Neuron (in vitro differentiated cells): ENCODE measurements at regions not wholly inside any gene's neighbourhood (a gene's known extent, or its start where the extent isn't known, plus 50 kb on each side); places are given as distances from the start of the nearest gene placed in this dataset.
"Not testable (repeated sequence)": the region's sequence is repeated elsewhere in the genome, so short reads cannot be mapped to it uniquely, and the experiment has no call there.

Experiments used
- H2AFZ ChIP-seq: one replicate; pipeline ENCODE4 v1.6.1; 2013; ENCODE audit warnings: low read depth, mild to moderate bottlenecking, inconsistent platforms, low read length, moderate library complexity
- H3K27me3 ChIP-seq: one replicate; pipeline ENCODE4 v1.6.1; 2013; ENCODE audit warnings: low read length; ENCODE audit not compliant: insufficient read depth
- H3K36me3 ChIP-seq: one replicate; pipeline ENCODE4 v1.6.1; 2013; ENCODE audit warnings: low read length; ENCODE audit not compliant: insufficient read depth
- H3K4me1 ChIP-seq: one replicate; pipeline ENCODE4 v1.6.1; 2013; ENCODE audit warnings: low read length; ENCODE audit not compliant: insufficient read depth
- H3K4me3 ChIP-seq: 2 replicates; pipeline ENCODE4 v1.5.1; 2013; ENCODE audit warnings: mild to moderate bottlenecking, low read length, moderate library complexity
- H3K9me3 ChIP-seq: one replicate; pipeline ENCODE4 v1.6.1; 2013; ENCODE audit warnings: low read length

DNA sequence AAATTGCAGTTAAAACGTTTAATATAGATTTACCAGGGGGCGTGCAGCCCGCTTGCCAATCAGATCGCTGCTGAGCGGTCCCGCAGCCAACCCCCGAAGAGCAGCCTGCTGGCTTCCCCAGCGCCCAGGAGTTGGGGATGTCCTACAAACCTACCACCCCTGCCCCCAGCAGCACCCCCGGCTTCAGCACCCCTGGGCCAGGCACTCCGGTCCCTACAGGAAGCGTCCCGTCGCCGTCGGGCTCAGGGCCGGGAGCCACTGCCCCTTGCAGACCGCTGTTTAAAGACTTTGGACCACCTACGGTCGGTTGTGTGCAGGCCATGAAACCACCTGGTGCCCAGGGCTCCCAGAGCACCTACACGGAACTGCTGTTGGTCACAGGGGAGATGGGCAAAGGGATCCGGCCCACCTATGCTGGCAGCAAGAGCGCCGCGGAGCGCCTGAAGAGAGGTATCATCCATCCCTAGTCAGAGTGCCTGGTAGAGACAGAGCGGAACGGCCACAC is 1654.9 kb downstream of the SPATA31A7 start:
- not testable (repeated sequence) for H2AFZ ChIP-seq
- H3K27me3 ChIP-seq = peaks cover 18% of the 10 kb centered on the region

DNA sequence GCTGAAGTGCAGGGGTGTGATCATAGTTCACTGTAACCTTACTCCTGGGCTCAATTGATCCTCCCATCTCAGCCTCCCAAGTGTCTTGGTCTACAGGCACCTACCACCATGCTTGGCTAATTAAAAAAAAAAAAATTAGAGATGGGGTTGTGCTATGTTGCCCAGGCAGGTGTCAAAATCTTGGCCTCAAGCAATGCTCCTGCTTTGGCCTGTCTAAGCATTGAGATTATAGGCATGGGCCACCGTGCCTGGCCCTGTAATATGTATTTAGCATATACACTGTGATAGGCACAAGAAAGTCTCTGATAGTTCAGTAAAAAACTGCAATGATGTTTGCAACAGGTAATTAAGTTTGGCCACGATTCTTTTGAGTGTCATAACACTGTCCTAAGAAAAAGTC is 1658.4 kb downstream of the SPATA31A7 start:
- not testable (repeated sequence) for H2AFZ ChIP-seq, H3K4me3 ChIP-seq
- peaks cover 14% of the 10 kb centered on the region for H3K27me3 ChIP-seq

More for the DNA sequence above, 1654.9 kb downstream of the SPATA31A7 start:
- not testable (repeated sequence) for H3K36me3 ChIP-seq, H3K4me1 ChIP-seq, H3K9me3 ChIP-seq, H3K4me3 ChIP-seq

DNA sequence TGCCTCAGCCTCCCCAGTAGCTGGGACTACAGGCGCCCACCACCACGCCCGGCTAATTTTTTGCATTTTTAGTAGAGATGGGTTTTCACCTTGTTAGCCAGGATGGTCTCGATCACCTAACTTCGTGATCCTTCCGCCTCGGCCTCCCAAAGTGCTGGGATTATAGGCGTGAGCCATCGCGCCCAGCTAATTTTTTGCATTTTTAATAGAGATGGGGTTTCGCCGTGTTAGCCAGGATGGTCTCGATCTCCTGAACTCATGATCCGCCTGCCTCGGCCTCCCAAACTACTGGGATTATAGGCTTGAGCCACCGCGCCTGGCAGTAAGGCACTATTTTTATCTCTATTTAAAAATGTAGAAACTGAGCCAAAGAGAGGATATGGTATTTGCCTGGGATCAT is 1660.2 kb downstream of the SPATA31A7 start:
- not testable (repeated sequence) for H2AFZ ChIP-seq, H3K36me3 ChIP-seq, H3K9me3 ChIP-seq, H3K4me3 ChIP-seq, H3K4me1 ChIP-seq, H3K27me3 ChIP-seq

More for the DNA sequence above, 1658.4 kb downstream of the SPATA31A7 start:
- H3K4me1 ChIP-seq, H3K36me3 ChIP-seq, H3K9me3 ChIP-seq: not testable (repeated sequence)

DNA sequence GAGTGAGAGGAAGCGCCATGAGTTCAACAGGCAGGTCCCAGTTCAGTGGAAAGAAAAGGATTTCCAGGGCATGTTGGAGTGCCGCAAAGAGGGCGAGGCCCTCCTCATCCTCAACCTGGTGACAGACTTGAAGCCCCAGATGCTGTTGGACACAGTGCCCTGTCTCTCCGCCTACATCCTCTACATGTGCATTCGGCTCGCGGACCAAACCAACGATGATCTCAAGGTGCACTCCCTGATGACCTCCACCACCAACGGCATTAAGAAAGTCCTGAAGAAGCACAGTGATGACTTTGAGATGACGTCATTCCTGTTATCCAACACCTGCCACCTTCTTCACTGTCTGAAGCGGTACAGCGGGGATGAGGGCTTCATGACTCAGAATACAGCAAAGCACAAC is 1667.4 kb downstream of the SPATA31A7 start:
- not testable (repeated sequence) for H3K36me3 ChIP-seq, H2AFZ ChIP-seq, H3K4me3 ChIP-seq, H3K9me3 ChIP-seq, H3K4me1 ChIP-seq
- H3K27me3 ChIP-seq = peaks cover 11% of the 10 kb centered on the region

DNA sequence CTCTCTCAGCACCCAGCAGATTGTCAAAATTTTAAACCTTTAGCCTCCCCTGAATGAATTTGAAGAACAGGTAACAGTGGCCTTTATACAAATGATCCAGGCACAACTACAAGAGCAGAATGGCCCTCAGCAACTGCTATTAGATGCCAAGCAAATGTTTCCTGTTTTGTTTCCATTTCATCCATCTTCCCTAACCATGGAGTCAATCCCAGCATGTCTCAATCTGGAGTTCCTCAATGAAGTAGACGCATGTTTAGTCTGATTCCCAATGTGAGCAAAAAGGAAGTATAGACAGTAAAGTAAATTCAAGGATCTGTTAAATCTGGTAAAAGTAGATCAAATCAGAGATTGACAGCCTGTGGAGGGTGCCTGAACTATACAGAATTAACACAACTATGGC is 1668.4 kb downstream of the SPATA31A7 start:
- not testable (repeated sequence) for H3K9me3 ChIP-seq, H3K4me1 ChIP-seq, H2AFZ ChIP-seq, H3K36me3 ChIP-seq, H3K4me3 ChIP-seq
- H3K27me3 ChIP-seq = peaks cover 19% of the 10 kb centered on the region

DNA sequence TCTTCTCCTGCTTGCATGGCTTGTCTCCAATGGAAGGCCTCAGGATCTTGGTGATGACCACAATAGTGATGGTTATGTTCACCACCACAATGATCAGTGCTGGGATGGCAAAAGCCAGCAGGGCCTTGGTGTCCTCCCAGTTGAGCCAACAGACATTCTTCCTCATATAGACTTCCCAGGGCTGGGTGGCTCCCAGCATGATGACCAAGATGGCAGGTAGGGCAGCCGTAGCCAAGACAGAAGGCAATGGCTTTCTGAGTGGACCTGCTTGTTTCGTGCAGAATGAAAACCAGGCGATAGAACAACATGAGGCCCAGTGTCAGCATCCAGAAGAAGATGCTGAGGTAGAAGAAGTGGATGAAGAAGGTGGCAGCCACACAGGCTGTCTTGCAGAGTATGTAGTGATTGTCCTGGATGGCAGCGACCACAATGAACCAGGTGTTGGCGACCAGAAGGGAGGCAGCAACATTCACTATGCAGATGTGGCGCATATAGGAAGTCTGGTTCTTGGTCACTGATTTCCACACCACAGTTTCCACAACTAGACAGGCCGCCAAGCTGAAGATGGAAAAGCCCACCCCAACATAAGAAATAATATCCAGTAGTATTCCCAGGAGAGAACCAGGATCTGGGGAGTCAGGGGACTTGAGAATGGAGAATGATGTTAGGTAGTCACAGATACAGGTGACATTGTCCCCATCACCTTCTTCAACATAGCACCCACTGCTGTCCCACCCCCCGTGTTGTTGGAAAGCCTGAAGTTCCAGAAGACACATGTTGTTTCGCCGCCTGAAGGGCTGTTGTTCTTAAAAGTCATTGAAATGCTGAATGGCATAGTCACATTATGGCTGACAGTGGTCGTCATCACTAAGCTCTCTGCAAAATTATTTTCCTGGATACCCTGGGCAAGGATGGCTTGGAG is 1671.4 kb downstream of the SPATA31A7 start:
- not testable (repeated sequence) for H3K36me3 ChIP-seq, H2AFZ ChIP-seq, H3K9me3 ChIP-seq, H3K4me3 ChIP-seq, H3K4me1 ChIP-seq
- H3K27me3 ChIP-seq = peaks cover 46% of the 10 kb centered on the region

DNA sequence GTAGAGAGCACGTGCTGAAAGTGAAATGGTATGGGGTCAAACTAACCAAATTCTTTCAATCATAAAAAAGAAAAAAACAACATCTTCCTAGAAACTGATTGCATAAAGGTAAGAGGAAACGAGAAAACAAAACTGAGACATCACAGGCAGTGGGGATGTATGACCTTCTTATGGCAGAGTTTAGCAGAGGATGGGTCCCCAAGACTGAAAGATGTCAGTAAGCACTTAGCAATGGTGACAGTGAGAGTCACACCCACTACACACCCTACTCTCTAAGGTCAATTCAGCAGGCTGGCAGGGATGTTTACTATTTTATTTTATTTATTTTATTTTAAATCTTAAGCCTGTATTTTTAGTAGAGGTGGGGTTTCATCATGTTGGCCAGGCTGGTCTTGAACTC is 1672.3 kb downstream of the SPATA31A7 start:
- not testable (repeated sequence) for H3K4me3 ChIP-seq, H3K4me1 ChIP-seq, H3K9me3 ChIP-seq, H2AFZ ChIP-seq, H3K36me3 ChIP-seq
- peaks cover 50% of the 10 kb centered on the region for H3K27me3 ChIP-seq

DNA sequence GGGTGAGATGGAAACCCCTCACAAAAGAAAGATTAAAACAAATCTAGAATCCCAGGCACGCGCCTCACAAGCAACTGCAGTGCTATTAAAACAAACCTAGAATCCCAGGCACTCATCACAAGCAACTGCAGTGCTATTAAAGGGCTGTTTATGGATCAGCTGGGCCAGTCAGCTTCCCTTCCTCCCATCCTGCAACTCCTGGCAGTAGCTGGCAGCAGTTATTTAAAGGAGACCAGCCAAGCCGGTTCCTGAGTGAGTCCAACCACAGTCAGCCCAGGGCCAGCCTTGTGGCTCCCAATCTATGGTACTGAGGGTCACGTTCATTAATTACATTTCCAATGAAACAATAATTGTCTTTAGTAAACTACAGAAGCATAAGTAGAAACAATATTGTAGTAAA is 1673.5 kb downstream of the SPATA31A7 start:
- H3K4me3 ChIP-seq, H3K4me1 ChIP-seq, H2AFZ ChIP-seq, H3K36me3 ChIP-seq, H3K9me3 ChIP-seq: not testable (repeated sequence)
- H3K27me3 ChIP-seq = peaks cover 48% of the 10 kb centered on the region

DNA sequence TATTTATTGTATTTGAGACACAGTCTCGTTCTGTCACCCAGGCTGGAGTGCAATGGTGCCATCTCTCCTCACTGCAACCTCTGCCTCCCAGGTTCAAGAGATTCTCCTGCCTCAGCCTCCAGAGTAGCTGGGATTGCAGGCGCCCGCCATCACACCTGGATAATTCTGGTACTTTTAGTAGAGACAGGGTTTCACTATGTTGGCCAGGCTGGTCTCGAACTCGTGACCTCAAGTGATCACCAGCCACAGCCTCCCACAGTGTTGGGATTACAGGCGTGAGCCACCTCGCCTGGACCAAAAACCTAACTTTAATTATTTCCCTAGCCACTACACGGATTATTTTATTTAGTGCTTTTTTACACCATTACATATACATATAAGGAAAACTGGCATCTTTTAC is 1674.0 kb downstream of the SPATA31A7 start:
- not testable (repeated sequence) for H2AFZ ChIP-seq, H3K36me3 ChIP-seq, H3K9me3 ChIP-seq, H3K4me3 ChIP-seq, H3K4me1 ChIP-seq
- peaks cover 46% of the 10 kb centered on the region for H3K27me3 ChIP-seq

DNA sequence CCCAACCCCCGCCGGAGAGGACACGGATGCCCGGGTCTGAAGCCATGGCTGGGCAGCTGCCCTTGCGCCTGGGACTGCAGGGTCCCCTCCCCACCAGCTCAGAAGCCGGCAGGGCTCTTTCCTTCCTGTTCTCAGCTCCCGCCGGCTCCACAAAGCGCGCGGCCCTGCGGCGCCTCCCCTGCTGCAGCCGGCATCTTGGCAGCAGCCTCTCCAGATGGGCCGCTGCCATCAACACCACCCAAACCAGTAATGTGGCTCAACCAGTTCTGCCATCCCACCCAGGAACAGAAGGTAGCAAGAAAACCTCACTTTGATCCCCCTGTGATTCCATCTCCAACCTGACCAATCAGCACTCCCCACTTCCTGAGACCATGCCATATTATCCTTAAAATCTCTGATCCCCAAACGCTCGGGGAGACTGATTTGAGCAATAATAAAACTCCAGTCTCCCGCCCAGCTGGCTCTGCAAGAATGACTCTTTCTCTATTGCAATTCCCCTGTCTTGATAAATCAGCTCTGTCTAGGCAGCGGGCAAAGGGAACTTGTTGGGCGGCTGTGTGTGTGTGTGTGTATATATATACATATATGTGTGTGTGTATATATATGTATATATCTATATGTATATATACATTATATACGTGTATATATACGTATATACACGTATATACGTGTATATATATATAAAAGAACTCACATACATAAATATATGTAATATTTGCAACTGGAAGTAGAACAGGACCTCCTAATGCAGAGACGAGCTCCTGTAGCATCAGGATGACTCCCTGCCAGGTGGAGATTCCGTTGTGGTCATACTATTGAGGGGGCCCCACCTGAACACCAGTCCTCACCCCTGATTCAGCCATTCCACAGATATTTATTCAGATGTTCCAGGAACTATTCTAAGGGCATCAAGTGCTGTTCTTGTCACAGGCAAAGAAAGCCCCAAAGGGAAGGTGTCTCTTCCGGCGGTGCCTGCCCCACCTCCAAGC is 1674.9 kb downstream of the SPATA31A7 start:
- H3K4me3 ChIP-seq, H3K4me1 ChIP-seq, H3K36me3 ChIP-seq, H2AFZ ChIP-seq, H3K9me3 ChIP-seq: not testable (repeated sequence)
- peaks cover 49% of the 10 kb centered on the region for H3K27me3 ChIP-seq

DNA sequence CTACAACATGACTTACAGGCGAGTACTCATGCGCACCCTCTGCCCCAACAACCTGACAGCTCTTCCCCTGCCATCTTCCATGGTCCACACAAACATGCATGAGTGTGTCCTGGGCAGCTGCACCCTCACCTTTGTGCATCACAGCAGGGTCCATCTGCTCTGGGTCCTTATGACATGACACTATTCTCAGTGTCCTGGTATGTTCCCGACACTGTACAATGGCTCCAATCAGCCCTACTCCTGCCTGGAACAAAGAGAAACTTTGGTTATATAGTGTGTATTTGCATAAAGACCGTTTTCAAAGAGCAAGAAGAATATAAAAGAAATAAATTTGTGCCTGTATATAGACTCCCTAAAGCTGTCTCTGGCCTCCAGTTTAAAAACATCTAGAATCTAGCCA is 1679.2 kb downstream of the SPATA31A7 start:
- not testable (repeated sequence) for H3K36me3 ChIP-seq, H2AFZ ChIP-seq, H3K9me3 ChIP-seq, H3K4me1 ChIP-seq, H3K4me3 ChIP-seq
- peaks cover 45% of the 10 kb centered on the region for H3K27me3 ChIP-seq

DNA sequence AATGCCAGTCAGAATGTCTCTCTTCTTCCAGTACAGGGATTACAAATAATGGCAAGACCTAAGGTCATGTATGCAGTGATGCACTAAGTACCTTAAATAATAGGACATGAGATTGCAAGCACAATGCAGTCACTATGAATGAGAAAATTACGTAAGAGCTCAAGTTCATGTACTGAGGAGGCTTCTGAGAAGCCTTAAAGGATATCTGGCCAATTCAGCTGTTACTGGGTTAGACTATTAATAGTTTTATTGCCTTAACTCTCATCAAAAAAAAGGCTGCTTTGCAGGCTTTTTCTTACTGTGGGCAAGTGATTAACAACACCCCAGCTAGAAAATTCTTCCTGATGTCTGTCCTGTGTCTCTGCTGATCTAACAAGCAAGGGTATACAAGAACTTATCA is 1681.9 kb downstream of the SPATA31A7 start:
- not testable (repeated sequence) for H3K9me3 ChIP-seq, H2AFZ ChIP-seq, H3K4me3 ChIP-seq, H3K36me3 ChIP-seq, H3K4me1 ChIP-seq
- peaks cover 31% of the 10 kb centered on the region for H3K27me3 ChIP-seq

DNA sequence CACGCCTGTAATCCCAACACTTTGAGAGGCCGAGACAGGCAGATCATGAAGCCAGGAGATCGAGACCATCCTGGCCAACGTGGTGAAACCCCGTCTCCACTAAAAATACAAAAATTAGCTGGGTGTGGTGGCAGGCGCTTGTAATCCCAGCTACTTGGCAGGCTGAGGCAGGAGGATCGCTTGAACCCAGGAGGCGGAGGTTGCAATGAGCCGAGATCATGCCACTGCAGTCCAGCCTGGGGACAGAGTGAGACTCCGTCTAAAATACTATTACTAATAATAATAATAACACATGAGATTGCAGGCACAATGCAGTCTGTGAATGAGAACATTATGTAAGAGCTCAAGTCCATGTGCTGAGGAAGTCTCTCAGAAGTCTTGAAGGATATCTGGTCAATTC is 1684.4 kb downstream of the SPATA31A7 start:
- H3K36me3 ChIP-seq, H3K4me3 ChIP-seq, H3K4me1 ChIP-seq, H3K9me3 ChIP-seq, H2AFZ ChIP-seq: not testable (repeated sequence)
- peaks cover 31% of the 10 kb centered on the region for H3K27me3 ChIP-seq
